ENCODE measurements at regions not wholly inside any gene's neighbourhood (a gene's known extent, or its start where the extent isn't known, plus 50 kb on each side); places are given as distances from the start of the nearest gene placed in this dataset.

DNA sequence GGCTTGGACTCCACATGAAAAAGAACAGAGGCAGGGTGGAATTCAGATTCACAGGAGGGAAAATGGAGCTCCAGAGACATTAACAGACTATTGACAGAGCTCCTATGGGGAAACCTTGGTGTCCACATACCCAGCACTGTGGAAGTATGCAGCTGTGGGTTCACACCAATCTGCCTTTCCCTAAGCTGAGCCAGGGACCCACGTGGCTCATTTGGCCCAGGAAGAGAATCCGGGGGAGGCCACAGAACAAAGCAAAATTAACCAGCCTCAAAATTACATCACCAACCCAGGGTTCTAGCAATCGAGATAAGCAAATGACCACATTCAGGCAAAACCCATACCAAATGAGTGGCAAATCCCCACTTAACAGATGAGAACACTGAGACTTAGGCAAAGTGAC, 105.8 kb upstream of the TWIST2 start:
- TF ChIP-seq, protein P1, sequence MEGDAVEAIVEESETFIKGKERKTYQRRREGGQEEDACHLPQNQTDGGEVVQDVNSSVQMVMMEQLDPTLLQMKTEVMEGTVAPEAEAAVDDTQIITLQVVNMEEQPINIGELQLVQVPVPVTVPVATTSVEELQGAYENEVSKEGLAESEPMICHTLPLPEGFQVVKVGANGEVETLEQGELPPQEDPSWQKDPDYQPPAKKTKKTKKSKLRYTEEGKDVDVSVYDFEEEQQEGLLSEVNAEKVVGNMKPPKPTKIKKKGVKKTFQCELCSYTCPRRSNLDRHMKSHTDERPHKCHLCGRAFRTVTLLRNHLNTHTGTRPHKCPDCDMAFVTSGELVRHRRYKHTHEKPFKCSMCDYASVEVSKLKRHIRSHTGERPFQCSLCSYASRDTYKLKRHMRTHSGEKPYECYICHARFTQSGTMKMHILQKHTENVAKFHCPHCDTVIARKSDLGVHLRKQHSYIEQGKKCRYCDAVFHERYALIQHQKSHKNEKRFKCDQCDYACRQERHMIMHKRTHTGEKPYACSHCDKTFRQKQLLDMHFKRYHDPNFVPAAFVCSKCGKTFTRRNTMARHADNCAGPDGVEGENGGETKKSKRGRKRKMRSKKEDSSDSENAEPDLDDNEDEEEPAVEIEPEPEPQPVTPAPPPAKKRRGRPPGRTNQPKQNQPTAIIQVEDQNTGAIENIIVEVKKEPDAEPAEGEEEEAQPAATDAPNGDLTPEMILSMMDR (IDR thresholded peaks at IDR 0.05; ENCODE audit: insufficient read depth, low read length) = no peak
- TF ChIP-seq GABPA (IDR thresholded peaks at IDR 0.05; ENCODE audit: low read depth) (no peak), POLR2AphosphoS5 (IDR thresholded peaks at IDR 0.05; ENCODE audit: low read depth) (no peak)

Measured in HL-60 (cell line).